Endothelial cell of umbilical vein (primary cell): ENCODE measurements at regions not wholly inside any gene's neighbourhood (a gene's known extent, or its start where the extent isn't known, plus 50 kb on each side); places are given as distances from the start of the nearest gene placed in this dataset.

Experiments
- BruUV-seq: library from RNA; stranded (reverse); fragments of 400-500 nt; replicated peaks from 2 replicates; lab custom pipeline; 2021; lab: Mats Ljungman, UMichigan
- CTCF ChIA-PET: fragments of 300-600, 350-600 bp; sonication (Branson Sonifier 250); formaldehyde crosslinking; loops from one replicate; lab custom pipeline; 2021; ENCODE audit warnings: antibody characterized with exemption, inconsistent platforms; lab: Charles Lee
- POLR2A ChIA-PET: fragments of 300-600, 350-600 bp; sonication (Branson Sonifier 250); formaldehyde crosslinking; loops from one replicate; lab custom pipeline; 2021; ENCODE audit warnings: antibody characterized with exemption, inconsistent platforms; lab: Charles Lee
- DNase-seq: peaks from one replicate; pipeline ENCODE4 v3.0.0-alpha.2; 2011; ENCODE audit warnings: low read depth, low spot score
- FAIRE-seq: peaks from 2 replicates; lab custom pipeline; 2011; peaks lifted over from hg19 to GRCh38; lab: Jason Lieb, UNC
- H2AFZ ChIP-seq: 2 replicates; pipeline ENCODE4 v1.6.0; 2012; ENCODE audit warnings: low read depth, low read length, control low read depth, inconsistent platforms
- H3K27ac ChIP-seq: 2 replicates; pipeline ENCODE4 v1.5.1; 2011; ENCODE audit warnings: low read depth, mild to moderate bottlenecking, control low read depth, low read length, moderate library complexity; ENCODE audit not compliant: insufficient read depth
- H3K27me3 ChIP-seq, 2 experiments: 2 replicates each; pipeline versions ENCODE4 v1.6.0 to v1.6.1; 2011; ENCODE audit warnings: low read length in 2 of 2, mixed read lengths in 1 of 2; ENCODE audit not compliant: control insufficient read depth in 2 of 2, insufficient read depth in 2 of 2
- H3K36me3 ChIP-seq, 2 experiments: 2 replicates in 1 of 2; 3 replicates in 1 of 2; pipeline ENCODE4 v1.5.1; 2011; ENCODE audit warnings: low read length in 2 of 2, mild to moderate bottlenecking in 1 of 2, moderate library complexity in 1 of 2; ENCODE audit not compliant: control insufficient read depth in 2 of 2, insufficient read depth in 2 of 2; ENCODE audit errors: extremely low read depth in 1 of 2
- H3K4me1 ChIP-seq: 3 replicates; pipeline ENCODE4 v1.5.1; 2011; ENCODE audit warnings: mild to moderate bottlenecking, low read length; ENCODE audit not compliant: control insufficient read depth, insufficient read depth; ENCODE audit errors: extremely low read depth
- H3K4me2 ChIP-seq: 2 replicates; pipeline ENCODE4 v1.6.1; 2011; ENCODE audit warnings: low read length, control low read depth, mixed read lengths; ENCODE audit not compliant: insufficient read depth
- H3K4me3 ChIP-seq, 3 experiments: fragments of 200-600 bp in 1 of 3; sonication (generic), shearing (Covaris generic) in 1 of 3; replicated peaks in 1 of 3; 2 replicates each; pipeline ENCODE4 v1.5.1; 2011 to 2016; ENCODE audit warnings: control low read depth in 3 of 3, low read length in 3 of 3, mild to moderate bottlenecking in 2 of 3, inconsistent platforms in 1 of 3, low read depth in 1 of 3, moderate library complexity in 1 of 3; ENCODE audit not compliant: insufficient read depth in 1 of 3
- H3K79me2 ChIP-seq: 2 replicates; pipeline ENCODE4 v1.6.0; 2012; ENCODE audit warnings: low read length, inconsistent platforms; ENCODE audit not compliant: control insufficient read depth, insufficient read depth
- H3K9ac ChIP-seq: replicated peaks from 2 replicates; pipeline ENCODE3; 2011; ENCODE audit warnings: low read length, control low read depth; ENCODE audit not compliant: insufficient read depth; ENCODE audit errors: extremely low read depth
- H3K9me1 ChIP-seq: replicated peaks from 3 replicates; pipeline ENCODE4 v1.6.0; 2011; ENCODE audit warnings: mild to moderate bottlenecking, low read length; ENCODE audit not compliant: control insufficient read depth, insufficient read depth; ENCODE audit errors: extremely low read depth
- H3K9me3 ChIP-seq: replicated peaks from 2 replicates; pipeline ENCODE4 v1.5.1; 2012; ENCODE audit warnings: low read length, inconsistent platforms; ENCODE audit not compliant: control insufficient read depth, insufficient read depth
- H4K20me1 ChIP-seq: replicated peaks from 2 replicates; pipeline ENCODE3; 2011; ENCODE audit warnings: mild to moderate bottlenecking, low read length; ENCODE audit not compliant: control insufficient read depth, insufficient read depth; ENCODE audit errors: extremely low read depth
- CTCF ChIP-seq, 2 donors: IDR thresholded peaks; 1 replicate in 1 of 2; 2 replicates in 1 of 2; pipeline ENCODE4 v1.5.1; 2011; ENCODE audit warnings: low read length in 2 of 2, mild to moderate bottlenecking in 2 of 2, moderate library complexity in 2 of 2, control low read depth in 1 of 2, inconsistent platforms in 1 of 2, low read depth in 1 of 2; ENCODE audit not compliant: insufficient read depth in 1 of 2; ENCODE audit errors: extremely low read depth in 1 of 2
- EZH2 ChIP-seq: IDR thresholded peaks from 2 replicates; pipeline ENCODE4 v1.6.1; 2012; ENCODE audit warnings: borderline replicate concordance, low read depth, mild to moderate bottlenecking, moderate library complexity, low read length, inconsistent platforms; ENCODE audit not compliant: severe bottlenecking
- FOS ChIP-seq: IDR thresholded peaks from 2 replicates; pipeline ENCODE4 v1.6.1; 2011; ENCODE audit warnings: mild to moderate bottlenecking, low read length, moderate library complexity, borderline replicate concordance; ENCODE audit not compliant: insufficient read depth
- GATA2 ChIP-seq: IDR thresholded peaks from 2 replicates; pipeline ENCODE4 v1.7.0; 2011; ENCODE audit warnings: low read depth, mild to moderate bottlenecking, moderate library complexity, mixed read lengths, low read length; ENCODE audit not compliant: insufficient read length, insufficient read depth
- JUN ChIP-seq: IDR thresholded peaks from 2 replicates; pipeline ENCODE4 v1.6.1; 2011; ENCODE audit warnings: borderline replicate concordance, low read depth; ENCODE audit not compliant: insufficient read length, insufficient read depth
- MYC ChIP-seq: IDR thresholded peaks from one replicate; pipeline ENCODE4 v1.6.1; 2011; ENCODE audit warnings: mild to moderate bottlenecking, low read depth, low read length
- POLR2A ChIP-seq: IDR thresholded peaks from 2 replicates; pipeline ENCODE4 v1.6.1; 2012; ENCODE audit warnings: low read depth, mild to moderate bottlenecking, control low read depth, low read length
- POLR2AphosphoS5 ChIP-seq: IDR thresholded peaks from 2 replicates; pipeline ENCODE4 v1.6.1; 2012; ENCODE audit warnings: low read depth, mild to moderate bottlenecking, control low read depth, low read length, moderate library complexity; ENCODE audit not compliant: insufficient read depth
- dilution Hi-C: fragments of 300-500 bp; cut with MboI; formaldehyde crosslinking; loops from one replicate; pipeline ENCODE4 v1.15.0; 2019; ENCODE audit warnings: low sequenced_read_pairs; ENCODE audit not compliant: extremely low pct_ligation_motif_present
- intact Hi-C: fragments of 100-400 bp; cut with micrococcal nuclease; formaldehyde crosslinking; loops from one replicate; pipeline ENCODE4 v1.10.0; 2022
- TF ChIP-seq, protein P1 (sequence below): IDR thresholded peaks from 2 replicates; pipeline ENCODE4 v1.6.1; 2011; ENCODE audit not compliant: insufficient read depth, insufficient read length

DNA sequence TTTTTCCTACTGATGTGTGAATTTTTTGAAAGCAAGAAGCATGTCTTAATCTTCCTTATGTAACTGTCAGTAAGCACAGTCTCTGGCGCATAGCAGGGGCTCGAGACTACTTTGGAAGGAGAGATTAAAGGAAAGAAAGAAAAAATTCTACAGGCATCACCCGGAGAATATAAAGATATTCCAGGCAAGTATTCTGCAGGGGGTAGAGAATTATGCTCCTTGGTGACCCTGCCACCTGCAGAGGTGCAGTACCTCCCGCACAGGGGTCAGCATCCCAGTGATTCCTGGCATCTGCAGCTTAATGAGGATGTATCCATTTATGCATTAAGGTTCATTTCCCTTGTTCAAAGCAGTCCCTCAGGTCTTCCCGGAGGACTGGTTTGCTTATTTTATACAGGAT lies 87.6 kb upstream of the WLS start:
- Histone ChIP-seq H3K4me2 (no peak overlapping the region), H3K36me3 (no peaks in the 10 kb centered on the region), H3K9ac (no peak overlapping the region), H3K9me3 (no peaks in the 10 kb centered on the region), H3K9me1 (no peaks in the 10 kb centered on the region), H3K4me3 (no peak overlapping the region), H3K4me1 (no peaks in the 10 kb centered on the region), H4K20me1 (no peaks in the 10 kb centered on the region), H3K27me3 (no peaks in the 10 kb centered on the region), H3K27ac (no peak overlapping the region), H3K79me2 (no peaks in the 10 kb centered on the region), H2AFZ (no peak overlapping the region)
- intact Hi-C loops (loop anchor here (2.0 kb wide), 1 partner anchor 87 kb away; the partner anchor contains the start of gene WLS), dilution Hi-C loops (no loop called here)
- no TSS peak for BruUV-seq
- TF ChIP-seq FOS = no peak
- no peak for TF ChIP-seq MYC
- no peak for TF ChIP-seq CTCF (IDR thresholded peaks at IDR 0.05; ENCODE audit: extremely low read depth in 1 of 2, insufficient read depth in 1 of 2, low read depth in 1 of 2, low read length in 2 of 2)
- TF ChIP-seq EZH2 = no peak
- TF ChIP-seq GATA2 = no peak
- TF ChIP-seq JUN = no peak
- no peak for TF ChIP-seq POLR2AphosphoS5
- TF ChIP-seq POLR2A = no peak
- TF ChIP-seq, protein P1, sequence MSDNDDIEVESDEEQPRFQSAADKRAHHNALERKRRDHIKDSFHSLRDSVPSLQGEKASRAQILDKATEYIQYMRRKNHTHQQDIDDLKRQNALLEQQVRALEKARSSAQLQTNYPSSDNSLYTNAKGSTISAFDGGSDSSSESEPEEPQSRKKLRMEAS = no peak
- FAIRE-seq = no peak
- POLR2A ChIA-PET = no interaction called here
- CTCF ChIA-PET = interaction anchor here (2.5 to 7.5 kb wide), 3 partner anchors 22 to 201 kb away, joined by 13 to 267 read pairs (median 18); no protein-coding TSS in a partner anchor
- no peak for DNase-seq
